ENCODE measurements at regions not wholly inside any gene's neighbourhood (a gene's known extent, or its start where the extent isn't known, plus 50 kb on each side); places are given as distances from the start of the nearest gene placed in this dataset.

GRCh38 chr13:53215563-53215962 is 186.9 kb downstream of the OLFM4 start:
- no peak for TF ChIP-seq CTCF (IDR thresholded peaks at IDR 0.05)
- no peak for TF ChIP-seq POLR2A (IDR thresholded peaks at IDR 0.05)
- no peak for TF ChIP-seq EP300 (IDR thresholded peaks at IDR 0.05)

All from ovary (tissue), 3 donors.